MV-4-11 (cell line): ENCODE measurements at regions not wholly inside any gene's neighbourhood (a gene's known extent, or its start where the extent isn't known, plus 50 kb on each side); places are given as distances from the start of the nearest gene placed in this dataset.

Experiments
- DNase-seq: peaks from one replicate; lab custom pipeline; 2025; lab: John Stamatoyannopoulos, UW

- DNase-seq, result peak; percentile 3
Observed at GRCh38 chr1:77632216-77632615, 50.2 kb downstream of the ZZZ3 start.

- DNase-seq, result no peak
Observed at GRCh38 chr1:77631751-77632150, 50.7 kb downstream of the ZZZ3 start.

GRCh38 chr1:77631302-77631701, 51.2 kb downstream of the ZZZ3 start:
- no peak for DNase-seq

GRCh38 chr1:77627978-77628570, 54.4 kb downstream of the ZZZ3 start:
- no peak for DNase-seq

GRCh38 chr1:77625250-77625649, 57.2 kb downstream of the ZZZ3 start:
- DNase-seq, result no peak

- DNase-seq, result no peak
Observed at GRCh38 chr1:77624102-77624501, 58.4 kb downstream of the ZZZ3 start.

GRCh38 chr1:77623066-77623465, 59.4 kb downstream of the ZZZ3 start:
- DNase-seq, result peak; percentile 26

GRCh38 chr1:77620273-77620672, 62.2 kb downstream of the ZZZ3 start:
- DNase-seq, result peak; percentile 22

GRCh38 chr1:77614037-77614436, 68.4 kb downstream of the ZZZ3 start:
- no peak for DNase-seq
